IPS DF 19.7 (cell line): ENCODE measurements at regions not wholly inside any gene's neighbourhood (a gene's known extent, or its start where the extent isn't known, plus 50 kb on each side); places are given as distances from the start of the nearest gene placed in this dataset.

Experiments used
- DNase-seq: peaks from one replicate; pipeline ENCODE4 v3.0.0-alpha.2; 2013; ENCODE audit warnings: low read depth, low spot score

GRCh38 chr1:57819893-57820292, 396.0 kb upstream of the DAB1 start:
- no peak for DNase-seq

GRCh38 chr1:57803586-57803985, 379.7 kb upstream of the DAB1 start:
- DNase-seq: no peak

GRCh38 chr1:57800376-57800775, 376.5 kb upstream of the DAB1 start:
- no peak for DNase-seq

- DNase-seq: no peak
Observed at GRCh38 chr1:57799490-57800115, 375.7 kb upstream of the DAB1 start.

- no peak for DNase-seq
Observed at GRCh38 chr1:57798543-57798942, 374.7 kb upstream of the DAB1 start.

- no peak for DNase-seq
Observed at GRCh38 chr1:57797084-57797483, 373.2 kb upstream of the DAB1 start.

- no peak for DNase-seq
Observed at GRCh38 chr1:57796616-57797015, 372.8 kb upstream of the DAB1 start.

GRCh38 chr1:57795886-57796285, 372.0 kb upstream of the DAB1 start:
- no peak for DNase-seq

- no peak for DNase-seq
Observed at GRCh38 chr1:57794078-57794477, 370.2 kb upstream of the DAB1 start.

GRCh38 chr1:57791497-57791896, 367.6 kb upstream of the DAB1 start:
- DNase-seq: no peak

GRCh38 chr1:57789936-57790335, 366.1 kb upstream of the DAB1 start:
- no peak for DNase-seq

GRCh38 chr1:57788313-57788712, 364.5 kb upstream of the DAB1 start:
- DNase-seq: no peak

GRCh38 chr1:57784356-57784755, 360.5 kb upstream of the DAB1 start:
- no peak for DNase-seq

GRCh38 chr1:57782357-57782756, 358.5 kb upstream of the DAB1 start:
- no peak for DNase-seq

- DNase-seq: no peak
Observed at GRCh38 chr1:57772580-57773195, 348.8 kb upstream of the DAB1 start.

GRCh38 chr1:57770772-57771171, 346.9 kb upstream of the DAB1 start:
- DNase-seq: no peak

GRCh38 chr1:57770236-57770635, 346.4 kb upstream of the DAB1 start:
- DNase-seq: no peak

- DNase-seq: no peak
Observed at GRCh38 chr1:57761628-57762027, 337.8 kb upstream of the DAB1 start.

- no peak for DNase-seq
Observed at GRCh38 chr1:57752843-57753242, 329.0 kb upstream of the DAB1 start.

- no peak for DNase-seq
Observed at GRCh38 chr1:57748719-57749118, 324.9 kb upstream of the DAB1 start.

GRCh38 chr1:57747818-57748217, 324.0 kb upstream of the DAB1 start:
- no peak for DNase-seq

GRCh38 chr1:57741521-57741920, 317.7 kb upstream of the DAB1 start:
- DNase-seq: no peak

GRCh38 chr1:57736940-57737339, 313.1 kb upstream of the DAB1 start:
- no peak for DNase-seq

- no peak for DNase-seq
Observed at GRCh38 chr1:57729181-57729580, 305.3 kb upstream of the DAB1 start.
